Motor neuron (in vitro differentiated cells): ENCODE measurements at regions not wholly inside any gene's neighbourhood (a gene's known extent, or its start where the extent isn't known, plus 50 kb on each side); places are given as distances from the start of the nearest gene placed in this dataset.

Source experiments
- ATAC-seq, 8 experiments: fragments of 200-7000 bp; cut with Tn5 transposase; replicated peaks in 6 of 8; 2 replicates each; pipeline ENCODE4 v1.8.0; 2021; ENCODE audit warnings: mild to moderate bottlenecking in 8 of 8, moderate library complexity in 8 of 8
- H3K27ac ChIP-seq, 2 donors: fragments of 250-450 bp; sonication (Bioruptor Pico); 2 replicates each; pipeline ENCODE4 v1.9.0; 2021; ENCODE audit warnings: antibody characterized with exemption in 2 of 2, mild to moderate bottlenecking in 2 of 2, moderate library complexity in 1 of 2
- H3K4me1 ChIP-seq, 2 donors: fragments of 250-450 bp; sonication (Bioruptor Pico); replicated peaks in 1 of 2; 2 replicates each; pipeline ENCODE4 v1.6.1; 2021; ENCODE audit warnings: antibody characterized with exemption in 2 of 2, mild to moderate bottlenecking in 2 of 2, moderate library complexity in 1 of 2
- H3K4me3 ChIP-seq, 5 donors: fragments of 250-450 bp; sonication (Bioruptor Pico); 2 replicates each; pipeline ENCODE4 v1.9.0; 2021; ENCODE audit warnings: antibody characterized with exemption in 5 of 5, mild to moderate bottlenecking in 5 of 5, moderate library complexity in 4 of 5
- WGBS, 10 experiments: fragments of 450-650 bp; shearing (Covaris generic); methylation state at CpG; one replicate each; pipeline ENCODE4 v1.0.0; 2022; 5-methylcytosine and 5-hydroxymethylcytosine counted together
- in situ Hi-C, 9 experiments: fragments of 400-800 bp; cut with MboI; loops; one replicate each; pipeline ENCODE4 v1.15.0; 2021; ENCODE audit warnings: low sequenced_read_pairs in 9 of 9, low pct_unique_long_range_greater_than_20kb in 2 of 9; ENCODE audit not compliant: unreplicated experiment in 9 of 9

GRCh38 chr1:115433483-115433882 lies 95.4 kb upstream of the NGF start:
- no peak for ATAC-seq
- WGBS, 10 experiments: 33 to 91% (median 73%) methylated on average over 1 to 6 of the region's 6 CpGs; no CpG with 5 or more reads in 1 of the 10 experiments

GRCh38 chr1:115432061-115432460 lies 94.0 kb upstream of the NGF start:
- in situ Hi-C loops: no loop called here
- 0 to 92% (median 68%) methylated on average over 1 to 6 of the region's 6 CpGs; no CpG with 5 or more reads in 1 of the 10 experiments for WGBS, 10 experiments
- H3K27ac ChIP-seq: no peak overlapping the region
- peak in 2 of 8 experiments; percentile 52 to 66 for ATAC-seq
- H3K4me1 ChIP-seq: peaks cover 0 to 3% of the 10 kb centered on the region in 2 donors
- H3K4me3 ChIP-seq: no peak overlapping the region

More at GRCh38 chr1:115433483-115433882, 95.4 kb upstream of the NGF start:
- no peak overlapping the region for H3K27ac ChIP-seq
- H3K4me3 ChIP-seq: no peak overlapping the region
- in situ Hi-C loops: no loop called here
- peaks cover 0 to 3% of the 10 kb centered on the region in 2 donors for H3K4me1 ChIP-seq

GRCh38 chr1:115430441-115431158 lies 92.6 kb upstream of the NGF start:
- Histone ChIP-seq H3K4me1 (peaks cover 0 to 3% of the 10 kb centered on the region in 2 donors), H3K27ac (no peak overlapping the region)
- 17 to 100% (median 66%) methylated on average over 1 to 7 of the region's 7 CpGs for WGBS, 10 experiments

GRCh38 chr1:115429884-115430283 lies 91.8 kb upstream of the NGF start:
- in situ Hi-C loops: no loop called here

More at GRCh38 chr1:115430441-115431158, 92.6 kb upstream of the NGF start:
- in situ Hi-C loops: no loop called here
- no peak overlapping the region for H3K4me3 ChIP-seq
- peak in 7 of 8 experiments; percentile 77 to 98 (median 96) for ATAC-seq

GRCh38 chr1:115429241-115429640 lies 91.2 kb upstream of the NGF start:
- no peak overlapping the region for H3K27ac ChIP-seq
- 20 to 76% (median 34%) methylated on average over 1 to 2 of the region's 2 CpGs; no CpG with 5 or more reads in 4 of the 10 experiments for WGBS, 10 experiments
- no peak overlapping the region for H3K4me3 ChIP-seq
- no peak for ATAC-seq
- in situ Hi-C loops: no loop called here
- peaks cover 0 to 3% of the 10 kb centered on the region in 2 donors for H3K4me1 ChIP-seq

More at GRCh38 chr1:115429884-115430283, 91.8 kb upstream of the NGF start:
- ATAC-seq: peak in 2 of 8 experiments; percentile 9 to 13
- Histone ChIP-seq H3K4me3 (no peak overlapping the region), H3K27ac (no peak overlapping the region), H3K4me1 (peaks cover 0 to 3% of the 10 kb centered on the region in 2 donors)
- WGBS, 10 experiments: 7 to 85% (median 40%) methylated on average over 1 to 2 of the region's 2 CpGs; no CpG with 5 or more reads in 1 of the 10 experiments

- no peak for ATAC-seq
- Histone ChIP-seq H3K4me1 (peaks cover 0 to 3% of the 10 kb centered on the region in 2 donors), H3K27ac (no peak overlapping the region), H3K4me3 (no peak overlapping the region)
- WGBS, 10 experiments: 57 to 100% (median 90%) methylated on average over 1 of the region's 1 CpG; no CpG with 5 or more reads in 5 of the 10 experiments
- in situ Hi-C loops: no loop called here
Observed at GRCh38 chr1:115428676-115429075, 90.6 kb upstream of the NGF start.

GRCh38 chr1:115428256-115428655 lies 90.2 kb upstream of the NGF start:
- 33 to 100% (median 85%) methylated on average over 1 to 2 of the region's 2 CpGs; no CpG with 5 or more reads in 1 of the 10 experiments for WGBS, 10 experiments
- no peak for ATAC-seq
- in situ Hi-C loops: no loop called here
- Histone ChIP-seq H3K27ac (no peak overlapping the region), H3K4me1 (peaks cover 0 to 3% of the 10 kb centered on the region in 2 donors), H3K4me3 (no peak overlapping the region)

GRCh38 chr1:115426956-115427355 lies 88.9 kb upstream of the NGF start:
- Histone ChIP-seq H3K4me1 (peaks cover 0 to 3% of the 10 kb centered on the region in 2 donors), H3K27ac (no peak overlapping the region), H3K4me3 (no peak overlapping the region)
- WGBS, 10 experiments: 63 to 95% (median 84%) methylated on average over 3 to 5 of the region's 5 CpGs
- in situ Hi-C loops: no loop called here
- ATAC-seq: no peak

GRCh38 chr1:115426231-115426771 lies 88.3 kb upstream of the NGF start:
- WGBS, 10 experiments: 0 to 95% (median 67%) methylated on average over 2 to 4 of the region's 6 CpGs; no CpG with 5 or more reads in 3 of the 10 experiments
- ATAC-seq: peak in 4 of 8 experiments; percentile 6 to 55 (median 28)
- no peak overlapping the region for H3K27ac ChIP-seq
- in situ Hi-C loops: no loop called here
- no peak overlapping the region for H3K4me3 ChIP-seq
- peaks cover 0 to 3% of the 10 kb centered on the region in 2 donors for H3K4me1 ChIP-seq

- ATAC-seq: no peak
- in situ Hi-C loops: no loop called here
Observed at GRCh38 chr1:115425442-115425841, 87.4 kb upstream of the NGF start.

GRCh38 chr1:115423776-115424175 lies 85.7 kb upstream of the NGF start:
- 15 to 92% (median 75%) methylated on average over 2 to 5 of the region's 5 CpGs for WGBS, 10 experiments
- no peaks in the 10 kb centered on the region for H3K4me1 ChIP-seq
- in situ Hi-C loops: no loop called here
- no peak overlapping the region for H3K27ac ChIP-seq
- ATAC-seq: no peak
- H3K4me3 ChIP-seq: no peak overlapping the region

More at GRCh38 chr1:115425442-115425841, 87.4 kb upstream of the NGF start:
- H3K27ac ChIP-seq: no peak overlapping the region
- H3K4me1 ChIP-seq: no peaks in the 10 kb centered on the region
- H3K4me3 ChIP-seq: no peak overlapping the region
- WGBS, 10 experiments: 77 to 92% (median 83%) methylated on average over 2 to 5 of the region's 5 CpGs; no CpG with 5 or more reads in 3 of the 10 experiments

GRCh38 chr1:115419571-115419970 lies 81.5 kb upstream of the NGF start:
- in situ Hi-C loops: no loop called here
- ATAC-seq: no peak
- Histone ChIP-seq H3K4me1 (no peaks in the 10 kb centered on the region), H3K4me3 (no peak overlapping the region), H3K27ac (no peak overlapping the region)
- 14 to 86% (median 63%) methylated on average over 1 to 3 of the region's 3 CpGs; no CpG with 5 or more reads in 1 of the 10 experiments for WGBS, 10 experiments

GRCh38 chr1:115413621-115414020 lies 75.6 kb upstream of the NGF start:
- Histone ChIP-seq H3K27ac (no peak overlapping the region), H3K4me3 (no peak overlapping the region), H3K4me1 (no peaks in the 10 kb centered on the region)
- in situ Hi-C loops: no loop called here
- WGBS, 10 experiments: 60 to 100% (median 77%) methylated on average over 1 to 3 of the region's 3 CpGs; no CpG with 5 or more reads in 3 of the 10 experiments
- no peak for ATAC-seq
